Uterus (tissue), 3 donors: ENCODE measurements at regions not wholly inside any gene's neighbourhood (a gene's known extent, or its start where the extent isn't known, plus 50 kb on each side); places are given as distances from the start of the nearest gene placed in this dataset.

Experiments used
- DNase-seq, 2 donors: peaks; one replicate each; pipeline ENCODE4 v3.0.0-alpha.2; 2019 to 2020
- H3K27ac ChIP-seq, 2 donors: fragments of 200-600 bp; sonication (generic); 1 replicate in 1 of 2; 2 replicates in 1 of 2; pipeline ENCODE4 v1.5.1; 2016 to 2018
- H3K27me3 ChIP-seq, 2 donors: fragments of 200-600 bp; sonication (generic); one replicate each; pipeline ENCODE4 v1.5.1; 2018 to 2019; ENCODE audit warnings: control low read depth in 1 of 2
- H3K36me3 ChIP-seq, 2 donors: fragments of 200-600 bp; sonication (generic); one replicate each; pipeline ENCODE4 v1.5.1; 2019; ENCODE audit warnings: control low read depth in 1 of 2
- H3K4me1 ChIP-seq, 2 donors: fragments of 200-600 bp; sonication (generic); one replicate each; pipeline ENCODE4 v1.5.1; 2018 to 2019; ENCODE audit warnings: control low read depth in 1 of 2
- H3K4me3 ChIP-seq, 2 donors: fragments of 200-600 bp; sonication (generic); 1 replicate in 1 of 2; 2 replicates in 1 of 2; pipeline ENCODE4 v1.5.1; 2018 to 2019; ENCODE audit warnings: mild to moderate bottlenecking in 1 of 2
- H3K9me3 ChIP-seq, 2 donors: fragments of 200-600 bp; sonication (generic); one replicate each; pipeline ENCODE4 v1.5.1; 2019; ENCODE audit warnings: control low read depth in 1 of 2
- CTCF ChIP-seq, 4 experiments: fragments of 200-600 bp in 2 of 4; fragments of 450-650 bp in 2 of 4; sonication (generic) in 2 of 4; IDR thresholded peaks; one replicate each; pipeline ENCODE4 v1.5.1; 2016 to 2019; ENCODE audit warnings: antibody characterized with exemption in 4 of 4, mild to moderate bottlenecking in 2 of 4, moderate library complexity in 1 of 4
- POLR2A ChIP-seq, 2 donors: fragments of 450-650 bp; IDR thresholded peaks; one replicate each; pipeline ENCODE4 v1.6.1; 2016; ENCODE audit warnings: antibody characterized with exemption in 2 of 2, mild to moderate bottlenecking in 1 of 2, moderate library complexity in 1 of 2
- intact Hi-C: fragments of 100-400 bp; cut with DNase I; formaldehyde crosslinking; loops from one replicate; pipeline ENCODE4 v1.15.1; 2023; ENCODE audit warnings: low total_unique reads
- donor health status: DM: yes; HTN: yes; CAD: no.

- H3K27me3 ChIP-seq = no peaks in the 10 kb centered on the region
- TF ChIP-seq POLR2A (IDR thresholded peaks at IDR 0.05) (no peak), CTCF (IDR thresholded peaks at IDR 0.05) (no peak)
- H3K27ac ChIP-seq = no peak overlapping the region
- H3K36me3 ChIP-seq = no peaks in the 10 kb centered on the region
- intact Hi-C loops = no loop called here
- no peaks in the 10 kb centered on the region for H3K4me1 ChIP-seq
- H3K4me3 ChIP-seq = no peak overlapping the region
- H3K9me3 ChIP-seq = no peaks in the 10 kb centered on the region
- no peak for DNase-seq
Measured at GRCh38 chr13:23069566-23069965, 111.2 kb upstream of the SGCG start.

DNA sequence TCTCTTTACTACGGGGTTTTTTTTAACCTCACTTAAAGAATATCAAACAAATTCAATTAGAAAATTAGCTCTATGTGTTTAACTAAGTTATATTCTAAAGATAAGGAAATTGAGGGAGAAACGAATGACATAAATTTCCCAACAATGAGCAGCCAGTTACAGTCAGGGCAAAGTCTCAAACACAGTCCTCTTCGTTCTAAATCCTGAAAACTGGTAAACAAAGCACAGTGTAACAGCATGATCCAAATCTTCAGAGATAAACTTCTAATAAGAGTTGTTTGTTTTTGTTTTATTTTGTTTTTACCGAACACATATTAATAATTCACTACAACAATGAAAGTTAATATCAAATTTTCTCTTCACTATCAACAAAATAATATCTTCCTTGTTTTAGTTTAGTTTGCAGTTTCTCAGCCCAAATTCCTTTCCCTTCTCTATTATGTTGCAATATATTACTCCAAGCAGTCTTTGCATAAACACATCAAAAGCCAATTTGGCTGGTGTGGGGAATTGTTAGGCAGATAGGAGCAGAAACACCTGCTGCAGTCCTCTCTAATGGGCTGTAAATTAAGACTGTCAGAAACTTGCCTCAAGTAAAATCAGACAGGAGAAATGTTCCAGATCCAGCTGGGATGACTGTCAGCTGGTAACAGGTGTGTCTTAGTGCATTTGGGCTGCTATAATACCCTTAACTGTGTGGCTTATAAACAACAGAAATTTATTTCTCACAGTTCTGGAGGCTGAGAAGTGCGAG is 106.5 kb upstream of the SGCG start:
- Histone ChIP-seq H3K27me3 (no peaks in the 10 kb centered on the region), H3K36me3 (no peaks in the 10 kb centered on the region), H3K27ac (peak overlapping the region; percentile 30 to 41), H3K4me3 (no peak overlapping the region), H3K4me1 (no peaks in the 10 kb centered on the region), H3K9me3 (no peaks in the 10 kb centered on the region)
- DNase-seq = peak; percentile 33 to 61
- no peak for TF ChIP-seq POLR2A (IDR thresholded peaks at IDR 0.05)
- no peak for TF ChIP-seq CTCF (IDR thresholded peaks at IDR 0.05)
- intact Hi-C loops = no loop called here

- no peaks in the 10 kb centered on the region for H3K9me3 ChIP-seq
- no peak overlapping the region for H3K27ac ChIP-seq
- H3K36me3 ChIP-seq = no peaks in the 10 kb centered on the region
- DNase-seq = no peak
- H3K4me3 ChIP-seq = no peak overlapping the region
- H3K4me1 ChIP-seq = no peaks in the 10 kb centered on the region
- TF ChIP-seq CTCF (IDR thresholded peaks at IDR 0.05) (no peak), POLR2A (IDR thresholded peaks at IDR 0.05) (no peak)
- H3K27me3 ChIP-seq = no peaks in the 10 kb centered on the region
- intact Hi-C loops = no loop called here
Measured at GRCh38 chr13:23081220-23081619, 99.6 kb upstream of the SGCG start.

DNA sequence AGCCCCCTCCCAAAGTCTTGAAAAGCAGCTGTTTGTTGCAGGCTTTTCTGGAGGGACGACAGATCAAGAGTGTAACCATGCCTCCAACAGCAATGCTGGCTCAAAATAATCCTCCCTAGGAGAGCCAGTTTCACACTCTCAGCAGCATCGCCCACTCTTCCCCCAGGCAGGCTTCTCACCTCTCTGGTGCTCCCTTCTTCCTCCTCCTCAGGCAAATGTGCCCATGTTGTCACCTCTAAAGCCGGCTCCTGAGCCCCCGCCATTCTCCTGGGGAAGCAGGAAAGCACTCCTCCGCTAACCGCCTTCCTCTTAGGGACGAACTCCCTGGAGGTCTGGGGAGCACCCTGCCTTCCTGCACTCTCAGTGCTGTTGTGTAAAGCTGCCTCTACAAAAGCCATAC is 98.9 kb upstream of the SGCG start:
- Histone ChIP-seq H3K4me1 (no peaks in the 10 kb centered on the region), H3K27me3 (no peaks in the 10 kb centered on the region), H3K9me3 (no peaks in the 10 kb centered on the region), H3K36me3 (no peaks in the 10 kb centered on the region), H3K4me3 (no peak overlapping the region), H3K27ac (no peak overlapping the region)
- intact Hi-C loops = no loop called here
- TF ChIP-seq POLR2A (IDR thresholded peaks at IDR 0.05) (no peak), CTCF (IDR thresholded peaks at IDR 0.05) (no peak)
- DNase-seq = no peak

DNA sequence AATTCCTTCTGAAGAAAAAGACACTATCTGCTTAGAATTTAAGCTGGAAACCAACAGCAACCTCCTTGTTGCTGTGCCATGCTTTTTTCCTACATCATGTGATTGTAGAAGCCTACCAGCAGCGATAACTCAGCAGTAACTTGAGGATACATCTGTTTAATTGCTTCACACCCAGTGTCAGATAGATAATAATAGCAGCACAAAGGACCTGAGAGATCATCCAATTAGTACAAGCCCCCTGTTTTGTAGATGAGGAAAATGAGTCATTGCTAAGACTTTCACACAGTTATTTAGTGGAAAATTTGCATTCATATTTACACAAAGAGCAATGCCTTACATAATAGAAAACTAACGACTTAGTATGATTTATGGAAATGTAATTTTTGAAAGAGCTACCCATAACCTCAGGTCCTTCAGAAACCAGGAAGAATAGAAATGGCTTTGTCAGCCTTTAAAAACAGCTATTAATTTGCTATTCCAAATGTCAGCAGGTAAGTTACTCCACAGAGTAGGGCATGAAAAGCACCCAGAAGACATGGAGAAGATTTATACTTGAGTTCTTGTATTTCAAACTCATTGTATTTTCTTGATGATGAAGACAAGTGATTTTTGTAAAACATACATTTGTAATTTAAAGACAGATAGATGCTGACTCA is 93.7 kb upstream of the SGCG start:
- no peak for DNase-seq
- Histone ChIP-seq H3K36me3 (no peaks in the 10 kb centered on the region), H3K27ac (no peak overlapping the region), H3K9me3 (no peaks in the 10 kb centered on the region), H3K4me1 (no peaks in the 10 kb centered on the region), H3K27me3 (no peaks in the 10 kb centered on the region), H3K4me3 (no peak overlapping the region)
- TF ChIP-seq CTCF (IDR thresholded peaks at IDR 0.05) = no peak
- no peak for TF ChIP-seq POLR2A (IDR thresholded peaks at IDR 0.05)
- intact Hi-C loops = no loop called here
